ENCODE measurements at regions not wholly inside any gene's neighbourhood (a gene's known extent, or its start where the extent isn't known, plus 50 kb on each side); places are given as distances from the start of the nearest gene placed in this dataset.

DNA sequence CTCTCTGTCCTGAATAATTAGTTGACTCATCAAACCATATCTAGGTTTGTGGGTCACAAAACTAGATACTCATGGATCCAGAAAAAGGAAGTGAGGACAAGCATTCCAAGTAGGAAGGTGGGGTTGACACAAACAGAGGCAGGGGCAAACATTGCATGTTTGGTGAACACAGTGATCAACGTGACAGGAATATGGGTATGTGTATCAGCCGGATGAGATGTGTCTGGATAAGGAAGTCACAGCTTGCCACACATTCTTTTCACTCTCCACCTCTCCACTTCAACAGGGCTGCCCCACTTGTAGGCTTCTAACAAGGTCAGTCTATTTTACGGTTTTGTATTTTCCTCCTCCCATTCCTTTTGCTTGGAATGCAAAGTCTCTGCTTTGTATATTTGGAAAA is 319.0 kb downstream of the CYRIA start:
- TF ChIP-seq, protein P1, sequence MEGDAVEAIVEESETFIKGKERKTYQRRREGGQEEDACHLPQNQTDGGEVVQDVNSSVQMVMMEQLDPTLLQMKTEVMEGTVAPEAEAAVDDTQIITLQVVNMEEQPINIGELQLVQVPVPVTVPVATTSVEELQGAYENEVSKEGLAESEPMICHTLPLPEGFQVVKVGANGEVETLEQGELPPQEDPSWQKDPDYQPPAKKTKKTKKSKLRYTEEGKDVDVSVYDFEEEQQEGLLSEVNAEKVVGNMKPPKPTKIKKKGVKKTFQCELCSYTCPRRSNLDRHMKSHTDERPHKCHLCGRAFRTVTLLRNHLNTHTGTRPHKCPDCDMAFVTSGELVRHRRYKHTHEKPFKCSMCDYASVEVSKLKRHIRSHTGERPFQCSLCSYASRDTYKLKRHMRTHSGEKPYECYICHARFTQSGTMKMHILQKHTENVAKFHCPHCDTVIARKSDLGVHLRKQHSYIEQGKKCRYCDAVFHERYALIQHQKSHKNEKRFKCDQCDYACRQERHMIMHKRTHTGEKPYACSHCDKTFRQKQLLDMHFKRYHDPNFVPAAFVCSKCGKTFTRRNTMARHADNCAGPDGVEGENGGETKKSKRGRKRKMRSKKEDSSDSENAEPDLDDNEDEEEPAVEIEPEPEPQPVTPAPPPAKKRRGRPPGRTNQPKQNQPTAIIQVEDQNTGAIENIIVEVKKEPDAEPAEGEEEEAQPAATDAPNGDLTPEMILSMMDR (IDR thresholded peaks at IDR 0.05) = no peak
- no peak for TF ChIP-seq POLR2A (IDR thresholded peaks at IDR 0.05)

All from thyroid gland (tissue), 4 donors.